ENCODE measurements at regions not wholly inside any gene's neighbourhood (a gene's known extent, or its start where the extent isn't known, plus 50 kb on each side); places are given as distances from the start of the nearest gene placed in this dataset.

DNA sequence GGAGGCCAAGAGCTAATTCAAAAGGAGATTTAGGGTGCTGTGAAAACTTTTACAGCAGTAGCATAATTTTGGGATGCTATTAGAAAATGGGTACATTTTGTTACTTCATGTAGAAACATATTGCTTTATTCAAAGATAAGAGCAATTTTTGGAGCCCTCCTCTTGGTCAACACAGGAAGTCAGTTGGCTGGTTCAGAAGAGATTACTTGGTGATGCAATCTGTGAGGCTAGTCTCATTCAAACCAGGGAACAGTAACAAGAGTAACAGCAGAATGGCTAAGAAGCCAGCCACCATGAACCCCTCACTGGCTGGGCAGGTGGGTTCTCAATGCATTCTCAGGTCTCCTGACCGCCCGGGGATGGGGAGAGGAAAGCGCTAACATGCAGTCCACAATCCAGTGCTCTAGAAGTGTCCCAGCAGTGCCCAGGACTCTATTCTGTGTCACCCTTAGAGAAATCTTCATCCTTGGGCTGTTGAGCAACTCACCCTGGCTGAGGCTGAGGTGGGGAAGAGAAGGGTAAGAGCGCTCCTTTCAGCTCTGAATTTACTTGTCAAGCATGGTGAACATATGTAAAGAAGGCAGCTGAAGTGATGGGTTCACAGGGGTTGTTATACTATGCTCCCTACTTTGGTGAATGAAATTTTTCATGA is 262.2 kb upstream of the UBASH3B start:
- no peak overlapping the region for H3K4me3 ChIP-seq
- H3K27ac ChIP-seq, result no peak overlapping the region
- whole genome bisulfite sequencing, 3 donors, result 95 to 99% (median 98%) methylated on average over 4 of the region's 4 CpGs
- H3K4me1 ChIP-seq (ENCODE audit: insufficient read depth), result no peaks in the 10 kb centered on the region
- H3K36me3 ChIP-seq, result no peaks in the 10 kb centered on the region
- no peak for DNase-seq
- no peak for TF ChIP-seq EP300 (IDR thresholded peaks at IDR 0.05)
- no peak for TF ChIP-seq POLR2A (IDR thresholded peaks at IDR 0.05)
- TF ChIP-seq, protein P1, sequence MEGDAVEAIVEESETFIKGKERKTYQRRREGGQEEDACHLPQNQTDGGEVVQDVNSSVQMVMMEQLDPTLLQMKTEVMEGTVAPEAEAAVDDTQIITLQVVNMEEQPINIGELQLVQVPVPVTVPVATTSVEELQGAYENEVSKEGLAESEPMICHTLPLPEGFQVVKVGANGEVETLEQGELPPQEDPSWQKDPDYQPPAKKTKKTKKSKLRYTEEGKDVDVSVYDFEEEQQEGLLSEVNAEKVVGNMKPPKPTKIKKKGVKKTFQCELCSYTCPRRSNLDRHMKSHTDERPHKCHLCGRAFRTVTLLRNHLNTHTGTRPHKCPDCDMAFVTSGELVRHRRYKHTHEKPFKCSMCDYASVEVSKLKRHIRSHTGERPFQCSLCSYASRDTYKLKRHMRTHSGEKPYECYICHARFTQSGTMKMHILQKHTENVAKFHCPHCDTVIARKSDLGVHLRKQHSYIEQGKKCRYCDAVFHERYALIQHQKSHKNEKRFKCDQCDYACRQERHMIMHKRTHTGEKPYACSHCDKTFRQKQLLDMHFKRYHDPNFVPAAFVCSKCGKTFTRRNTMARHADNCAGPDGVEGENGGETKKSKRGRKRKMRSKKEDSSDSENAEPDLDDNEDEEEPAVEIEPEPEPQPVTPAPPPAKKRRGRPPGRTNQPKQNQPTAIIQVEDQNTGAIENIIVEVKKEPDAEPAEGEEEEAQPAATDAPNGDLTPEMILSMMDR (IDR thresholded peaks at IDR 0.05), result no peak
- H3K9me3 ChIP-seq, result no peaks in the 10 kb centered on the region
- intact Hi-C loops (cut with DNase I), result no loop called here
- no peaks in the 10 kb centered on the region for H3K27me3 ChIP-seq

DNA sequence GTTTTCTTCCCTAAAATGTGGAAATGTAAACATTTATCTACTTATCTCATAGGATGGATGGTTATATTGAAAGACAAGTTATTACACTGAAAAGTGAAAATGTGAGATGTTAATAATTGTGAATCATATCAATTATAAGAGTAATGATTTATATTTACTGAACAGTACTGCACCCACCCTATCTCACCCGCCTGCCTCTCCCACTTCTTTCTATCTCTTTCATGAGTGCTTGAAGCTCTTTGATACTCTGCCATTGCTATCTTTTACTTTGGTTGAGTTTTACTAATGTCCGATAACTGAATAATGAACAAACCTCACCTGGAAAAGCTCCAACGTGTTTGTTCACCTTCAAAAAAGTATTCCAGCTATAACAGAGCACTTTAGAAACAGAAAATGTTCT is 263.0 kb upstream of the UBASH3B start:
- TF ChIP-seq EP300 (IDR thresholded peaks at IDR 0.05), result no peak
- TF ChIP-seq POLR2A (IDR thresholded peaks at IDR 0.05), result no peak
- TF ChIP-seq, protein P1 (IDR thresholded peaks at IDR 0.05), result no peak
- intact Hi-C loops (cut with DNase I), result no loop called here

DNA sequence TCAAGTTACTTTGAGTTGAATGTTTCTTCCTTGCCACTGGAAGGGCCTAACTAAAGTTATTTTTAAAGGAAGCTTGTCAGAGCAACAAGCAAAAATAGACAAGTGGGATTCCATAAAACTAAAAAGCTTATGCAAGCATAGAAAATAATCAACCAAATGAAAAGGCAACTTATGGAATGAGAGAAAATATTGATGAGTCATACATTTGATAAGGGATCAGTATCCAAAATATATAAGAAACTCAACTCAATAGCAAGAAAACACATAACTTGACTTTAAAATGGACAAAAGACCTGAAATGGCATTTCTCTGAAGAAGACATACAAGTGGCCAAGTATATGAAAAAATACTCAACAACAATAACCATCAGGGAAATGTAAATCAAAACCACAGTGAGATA is 264.5 kb upstream of the UBASH3B start:
- TF ChIP-seq POLR2A (IDR thresholded peaks at IDR 0.05) (no peak), EP300 (IDR thresholded peaks at IDR 0.05) (no peak)
- TF ChIP-seq, protein P1 (IDR thresholded peaks at IDR 0.05), result no peak
- no peaks in the 10 kb centered on the region for H3K4me1 ChIP-seq (ENCODE audit: insufficient read depth)
- no peak overlapping the region for H3K4me3 ChIP-seq
- intact Hi-C loops (cut with DNase I), result no loop called here
- H3K27me3 ChIP-seq, result no peaks in the 10 kb centered on the region
- no peak for DNase-seq
- no peak overlapping the region for H3K27ac ChIP-seq
- no peaks in the 10 kb centered on the region for H3K36me3 ChIP-seq
- no peaks in the 10 kb centered on the region for H3K9me3 ChIP-seq

More for the DNA sequence above, 263.0 kb upstream of the UBASH3B start:
- H3K4me3 ChIP-seq, result no peak overlapping the region
- DNase-seq, result no peak
- no peaks in the 10 kb centered on the region for H3K9me3 ChIP-seq
- 26 to 27% (median 26%) methylated on average over 3 of the region's 3 CpGs for WGBS, 3 donors
- H3K4me1 ChIP-seq (ENCODE audit: insufficient read depth), result no peaks in the 10 kb centered on the region
- H3K27me3 ChIP-seq, result no peaks in the 10 kb centered on the region
- no peak overlapping the region for H3K27ac ChIP-seq
- no peaks in the 10 kb centered on the region for H3K36me3 ChIP-seq

DNA sequence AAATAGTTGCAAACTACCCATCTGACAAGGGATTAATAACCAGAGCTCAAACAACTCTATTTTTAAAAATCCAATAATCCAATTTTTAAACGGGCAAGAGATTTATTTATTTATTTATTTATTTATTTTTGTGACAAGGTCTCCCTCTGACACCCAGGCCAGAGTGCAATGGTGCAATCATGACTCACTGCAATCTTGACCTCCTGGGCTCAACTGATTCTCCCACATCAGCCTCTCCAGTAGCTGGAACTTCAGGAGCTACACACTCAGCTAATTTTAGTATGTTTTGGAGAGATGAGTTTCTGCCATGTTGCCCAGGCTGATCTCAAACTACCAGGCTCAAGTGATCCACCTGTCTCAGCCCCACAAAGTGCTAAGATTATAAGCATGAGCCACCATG is 267.2 kb upstream of the BLID start:
- intact Hi-C loops (cut with DNase I), result no loop called here
- TF ChIP-seq, protein P1 (IDR thresholded peaks at IDR 0.05), result no peak
- TF ChIP-seq POLR2A (IDR thresholded peaks at IDR 0.05), result no peak
- no peak for TF ChIP-seq EP300 (IDR thresholded peaks at IDR 0.05)
- Histone ChIP-seq H3K27ac (no peak overlapping the region), H3K36me3 (no peaks in the 10 kb centered on the region), H3K27me3 (no peaks in the 10 kb centered on the region), H3K4me1 (ENCODE audit: insufficient read depth) (no peaks in the 10 kb centered on the region), H3K9me3 (no peaks in the 10 kb centered on the region), H3K4me3 (no peak overlapping the region)
- WGBS, 3 donors, result 81 to 89% (median 86%) methylated on average over 1 of the region's 1 CpG
- DNase-seq, result no peak

Data from ovary (tissue), 7 donors.